HepG2 (cell line): ENCODE measurements at regions not wholly inside any gene's neighbourhood (a gene's known extent, or its start where the extent isn't known, plus 50 kb on each side); places are given as distances from the start of the nearest gene placed in this dataset.

Source experiments
- ATAC-seq: fragments of 200-7000 bp; cut with Tn5 transposase; 3 replicates; pipeline ENCODE4 v1.9.1; 2020; ENCODE audit warnings: mild to moderate bottlenecking, moderate library complexity
- BruUV-seq: library from RNA; stranded (reverse); fragments of 400-500 nt; replicated peaks from 2 replicates; lab custom pipeline; 2021; lab: Mats Ljungman, UMichigan
- CTCF ChIA-PET: fragments of 300-600 bp; formaldehyde crosslinking; extraction: SDS; loops from one replicate; lab custom pipeline; 2021; ENCODE audit warnings: low total read pairs, inconsistent platforms, low intra/inter-chr PET ratio; lab: Yijun Ruan, JAX
- POLR2A ChIA-PET: fragments of 350-600 bp; sonication (Branson Sonifier 250); formaldehyde crosslinking; loops from one replicate; lab custom pipeline; 2020; ENCODE audit warnings: antibody characterized with exemption, inconsistent platforms; lab: Yijun Ruan, JAX
- DNase-seq: peaks from one replicate; pipeline ENCODE4 v3.0.0-alpha.2; 2015; ENCODE audit warnings: low spot score
- FAIRE-seq: peaks from 3 replicates; lab custom pipeline; 2011; peaks lifted over from hg19 to GRCh38; lab: Jason Lieb, UNC
- H2AFZ ChIP-seq: one replicate; pipeline ENCODE4 v1.6.1; 2011; ENCODE audit warnings: low read length, inconsistent platforms
- H3K27ac ChIP-seq: fragments of 300-600 bp; 3 replicates; pipeline ENCODE4 v1.8.0; 2011; ENCODE audit warnings: mixed run types, mild to moderate bottlenecking, mixed read lengths, low read length, inconsistent platforms; ENCODE audit not compliant: insufficient read depth; ENCODE audit errors: extremely low read length
- H3K27me3 ChIP-seq, 2 experiments: fragments of 200-600 bp in 1 of 2; 2 replicates in 1 of 2; 3 replicates in 1 of 2; pipeline versions ENCODE4 v1.6.0 to v1.8.0; 2011; ENCODE audit warnings: low read length in 2 of 2, mild to moderate bottlenecking in 2 of 2, moderate library complexity in 2 of 2, inconsistent platforms in 1 of 2; ENCODE audit not compliant: insufficient read depth in 2 of 2, control insufficient read depth in 1 of 2
- H3K36me3 ChIP-seq, 2 experiments: fragments of 200-600 bp in 1 of 2; replicated peaks in 1 of 2; 2 replicates in 1 of 2; 3 replicates in 1 of 2; pipeline versions ENCODE4 v1.5.1 to v1.8.0; 2011; ENCODE audit warnings: low read length in 2 of 2, inconsistent platforms in 1 of 2; ENCODE audit not compliant: insufficient read depth in 2 of 2, control insufficient read depth in 1 of 2
- H3K4me1 ChIP-seq: 2 replicates; pipeline ENCODE4 v1.5.1; 2012; ENCODE audit warnings: low read length, inconsistent platforms; ENCODE audit not compliant: insufficient read depth
- H3K4me2 ChIP-seq: 2 replicates; pipeline ENCODE4 v1.6.0; 2011; ENCODE audit warnings: low read depth, low read length, inconsistent platforms
- H3K4me3 ChIP-seq, 3 experiments: fragments of 200-600 bp in 1 of 3; sonication (generic), shearing (Covaris generic) in 1 of 3; replicated peaks in 1 of 3; 2 replicates each; pipeline ENCODE4 v1.5.1; 2011 to 2016; ENCODE audit warnings: low read length in 3 of 3, inconsistent platforms in 2 of 3, low read depth in 2 of 3, mild to moderate bottlenecking in 2 of 3, control low read depth in 1 of 3, mixed read lengths in 1 of 3; ENCODE audit not compliant: insufficient read depth in 1 of 3
- H3K79me2 ChIP-seq: one replicate; pipeline ENCODE4 v1.6.1; 2011; ENCODE audit warnings: low read length, inconsistent platforms; ENCODE audit not compliant: insufficient read depth
- H3K9ac ChIP-seq: 2 replicates; pipeline ENCODE4 v1.6.0; 2011; ENCODE audit warnings: mild to moderate bottlenecking, low read depth, low read length, inconsistent platforms; ENCODE audit not compliant: insufficient read depth
- H3K9me3 ChIP-seq: 2 replicates; pipeline ENCODE4 v1.5.1; 2012; ENCODE audit warnings: mild to moderate bottlenecking, low read length
- H4K20me1 ChIP-seq: 2 replicates; pipeline ENCODE4 v1.6.0; 2011; ENCODE audit warnings: inconsistent platforms, mild to moderate bottlenecking, low read length, moderate library complexity; ENCODE audit not compliant: insufficient read depth
- ASH2L ChIP-seq: fragments of 300-600, 200-600 bp; sonication (generic); IDR thresholded peaks from 2 replicates; pipeline ENCODE4 v1.7.0; 2017; ENCODE audit warnings: low read depth, mild to moderate bottlenecking, moderate library complexity, mixed read lengths, low read length; ENCODE audit not compliant: insufficient read length
- HOXA3 ChIP-seq: sonication (generic); formaldehyde crosslinking; IDR thresholded peaks from 2 replicates; pipeline ENCODE4 v1.5.0; 2020; ENCODE audit warnings: missing genetic modification reagents
- NR2C2 ChIP-seq: sonication (generic); formaldehyde crosslinking; IDR thresholded peaks from 2 replicates; pipeline ENCODE4 v1.4.0; 2020; ENCODE audit warnings: missing genetic modification reagents, mild to moderate bottlenecking, moderate library complexity, borderline replicate concordance
- NR2F1 ChIP-seq, 2 experiments: fragments of 450-650 bp in 1 of 2; formaldehyde crosslinking in 1 of 2; IDR thresholded peaks; 2 replicates each; pipeline versions ENCODE4 v1.5.0 to v1.6.1; 2016 to 2020; ENCODE audit warnings: mild to moderate bottlenecking in 1 of 2, missing compliant biosample characterization in 1 of 2, missing genetic modification reagents in 1 of 2, moderate library complexity in 1 of 2
- REXO4 ChIP-seq: sonication (generic); formaldehyde crosslinking; IDR thresholded peaks from 2 replicates; pipeline ENCODE4 v1.8.0; 2022; ENCODE audit warnings: missing genetic modification reagents, mild to moderate bottlenecking, borderline replicate concordance
- ZBTB20 ChIP-seq: sonication (generic); formaldehyde crosslinking; IDR thresholded peaks from 2 replicates; pipeline ENCODE4 v1.8.1; 2023; ENCODE audit warnings: missing genetic modification reagents, low read depth, mild to moderate bottlenecking, borderline replicate concordance
- ZNF207 ChIP-seq: fragments of 450-650 bp; IDR thresholded peaks from 2 replicates; pipeline ENCODE4 v1.6.1; 2016; ENCODE audit warnings: antibody characterized with exemption, borderline replicate concordance
- ZNF562 ChIP-seq: sonication (generic); formaldehyde crosslinking; IDR thresholded peaks from 2 replicates; pipeline ENCODE4 v1.8.0; 2022; ENCODE audit warnings: missing genetic modification reagents, borderline replicate concordance
- WGBS: methylation state at CpG from one replicate; pipeline ENCODE4 v1.1.6; 2017; ENCODE audit warnings: low lambda C conversion rate; 5-methylcytosine and 5-hydroxymethylcytosine counted together
- in situ Hi-C: cut with HindIII; loops from 2 replicates; pipeline ENCODE4 v1.10.0; 2017; ENCODE audit warnings: low pct_unique_long_range_greater_than_20kb; ENCODE audit not compliant: extremely low pct_ligation_motif_present
- intact Hi-C: fragments of 100-400 bp; cut with micrococcal nuclease; formaldehyde crosslinking; loops from one replicate; pipeline ENCODE4 v1.10.0; 2022; ENCODE audit not compliant: unreplicated experiment
- TF ChIP-seq, protein P1 (sequence below): sonication (generic); formaldehyde crosslinking; IDR thresholded peaks from 2 replicates; pipeline ENCODE4 v1.5.1; 2020; ENCODE audit warnings: mild to moderate bottlenecking, missing genetic modification reagents, moderate library complexity
- TF ChIP-seq, protein P2 (sequence below): sonication (generic); formaldehyde crosslinking; IDR thresholded peaks from 2 replicates; pipeline ENCODE4 v1.4.0; 2020; ENCODE audit warnings: mild to moderate bottlenecking, missing genetic modification reagents
- TF ChIP-seq, protein P3 (sequence below): sonication (generic); formaldehyde crosslinking; IDR thresholded peaks from 2 replicates; pipeline ENCODE4 v1.4.0; 2020; ENCODE audit warnings: mild to moderate bottlenecking, missing genetic modification reagents

DNA sequence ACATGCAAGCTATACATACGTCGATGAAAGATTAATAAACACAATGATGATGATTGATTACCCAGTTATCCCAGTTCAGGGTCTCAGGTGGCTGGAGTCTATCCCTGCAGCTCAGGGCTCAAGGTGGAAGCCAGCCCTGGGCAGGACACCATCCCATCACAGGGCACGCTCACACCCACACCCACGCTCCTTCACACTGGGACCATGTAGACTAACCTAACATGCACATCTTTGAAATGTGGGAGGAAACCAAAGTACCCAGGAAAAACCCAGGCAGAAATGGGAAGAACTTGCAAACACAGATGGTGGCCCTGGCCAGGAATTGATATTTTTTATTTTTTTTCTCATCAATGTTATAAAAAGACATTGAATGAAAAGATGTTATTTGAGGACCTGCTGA, 151.4 kb upstream of the MCTP2 start:
- no peak overlapping the region for H3K9ac ChIP-seq
- no peak overlapping the region for H3K4me3 ChIP-seq
- BruUV-seq = no TSS peak
- H4K20me1 ChIP-seq = no peaks in the 10 kb centered on the region
- TF ChIP-seq, protein P1, sequence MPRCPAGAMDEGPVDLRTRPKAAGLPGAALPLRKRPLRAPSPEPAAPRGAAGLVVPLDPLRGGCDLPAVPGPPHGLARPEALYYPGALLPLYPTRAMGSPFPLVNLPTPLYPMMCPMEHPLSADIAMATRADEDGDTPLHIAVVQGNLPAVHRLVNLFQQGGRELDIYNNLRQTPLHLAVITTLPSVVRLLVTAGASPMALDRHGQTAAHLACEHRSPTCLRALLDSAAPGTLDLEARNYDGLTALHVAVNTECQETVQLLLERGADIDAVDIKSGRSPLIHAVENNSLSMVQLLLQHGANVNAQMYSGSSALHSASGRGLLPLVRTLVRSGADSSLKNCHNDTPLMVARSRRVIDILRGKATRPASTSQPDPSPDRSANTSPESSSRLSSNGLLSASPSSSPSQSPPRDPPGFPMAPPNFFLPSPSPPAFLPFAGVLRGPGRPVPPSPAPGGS (CRISPR knock-in tag) = no peak
- TF ChIP-seq ZBTB20 (CRISPR knock-in tag) (no peak), ZNF207 (no peak), ASH2L (no peak), REXO4 (no peak), HOXA3 (CRISPR knock-in tag) (no peak), NR2F1 (CRISPR knock-in tag; IDR thresholded peaks at IDR 0.05) (no peak), ZNF562 (CRISPR knock-in tag) (no peak), NR2C2 (CRISPR knock-in tag) (no peak)
- TF ChIP-seq, protein P2, sequence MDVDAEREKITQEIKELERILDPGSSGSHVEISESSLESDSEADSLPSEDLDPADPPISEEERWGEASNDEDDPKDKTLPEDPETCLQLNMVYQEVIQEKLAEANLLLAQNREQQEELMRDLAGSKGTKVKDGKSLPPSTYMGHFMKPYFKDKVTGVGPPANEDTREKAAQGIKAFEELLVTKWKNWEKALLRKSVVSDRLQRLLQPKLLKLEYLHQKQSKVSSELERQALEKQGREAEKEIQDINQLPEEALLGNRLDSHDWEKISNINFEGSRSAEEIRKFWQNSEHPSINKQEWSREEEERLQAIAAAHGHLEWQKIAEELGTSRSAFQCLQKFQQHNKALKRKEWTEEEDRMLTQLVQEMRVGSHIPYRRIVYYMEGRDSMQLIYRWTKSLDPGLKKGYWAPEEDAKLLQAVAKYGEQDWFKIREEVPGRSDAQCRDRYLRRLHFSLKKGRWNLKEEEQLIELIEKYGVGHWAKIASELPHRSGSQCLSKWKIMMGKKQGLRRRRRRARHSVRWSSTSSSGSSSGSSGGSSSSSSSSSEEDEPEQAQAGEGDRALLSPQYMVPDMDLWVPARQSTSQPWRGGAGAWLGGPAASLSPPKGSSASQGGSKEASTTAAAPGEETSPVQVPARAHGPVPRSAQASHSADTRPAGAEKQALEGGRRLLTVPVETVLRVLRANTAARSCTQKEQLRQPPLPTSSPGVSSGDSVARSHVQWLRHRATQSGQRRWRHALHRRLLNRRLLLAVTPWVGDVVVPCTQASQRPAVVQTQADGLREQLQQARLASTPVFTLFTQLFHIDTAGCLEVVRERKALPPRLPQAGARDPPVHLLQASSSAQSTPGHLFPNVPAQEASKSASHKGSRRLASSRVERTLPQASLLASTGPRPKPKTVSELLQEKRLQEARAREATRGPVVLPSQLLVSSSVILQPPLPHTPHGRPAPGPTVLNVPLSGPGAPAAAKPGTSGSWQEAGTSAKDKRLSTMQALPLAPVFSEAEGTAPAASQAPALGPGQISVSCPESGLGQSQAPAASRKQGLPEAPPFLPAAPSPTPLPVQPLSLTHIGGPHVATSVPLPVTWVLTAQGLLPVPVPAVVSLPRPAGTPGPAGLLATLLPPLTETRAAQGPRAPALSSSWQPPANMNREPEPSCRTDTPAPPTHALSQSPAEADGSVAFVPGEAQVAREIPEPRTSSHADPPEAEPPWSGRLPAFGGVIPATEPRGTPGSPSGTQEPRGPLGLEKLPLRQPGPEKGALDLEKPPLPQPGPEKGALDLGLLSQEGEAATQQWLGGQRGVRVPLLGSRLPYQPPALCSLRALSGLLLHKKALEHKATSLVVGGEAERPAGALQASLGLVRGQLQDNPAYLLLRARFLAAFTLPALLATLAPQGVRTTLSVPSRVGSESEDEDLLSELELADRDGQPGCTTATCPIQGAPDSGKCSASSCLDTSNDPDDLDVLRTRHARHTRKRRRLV = no peak
- TF ChIP-seq, protein P3, sequence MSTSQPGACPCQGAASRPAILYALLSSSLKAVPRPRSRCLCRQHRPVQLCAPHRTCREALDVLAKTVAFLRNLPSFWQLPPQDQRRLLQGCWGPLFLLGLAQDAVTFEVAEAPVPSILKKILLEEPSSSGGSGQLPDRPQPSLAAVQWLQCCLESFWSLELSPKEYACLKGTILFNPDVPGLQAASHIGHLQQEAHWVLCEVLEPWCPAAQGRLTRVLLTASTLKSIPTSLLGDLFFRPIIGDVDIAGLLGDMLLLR (CRISPR knock-in tag) = no peak
- H3K9me3 ChIP-seq = no peaks in the 10 kb centered on the region
- ChIA-PET CTCF (no interaction called here), POLR2A (no interaction called here)
- H3K79me2 ChIP-seq = no peaks in the 10 kb centered on the region
- in situ Hi-C loops (no loop called here), intact Hi-C loops (no loop called here)
- no peak for DNase-seq
- peaks cover 0 to 14% of the 10 kb centered on the region in 2 experiments; a peak in 2 of 5 replicates for H3K27me3 ChIP-seq
- no peak overlapping the region for H3K27ac ChIP-seq
- H3K36me3 ChIP-seq = no peaks in the 10 kb centered on the region
- no peaks in the 10 kb centered on the region for H3K4me1 ChIP-seq
- no peak for FAIRE-seq
- no peak for ATAC-seq
- WGBS = 15% methylated on average over 4 of the region's 4 CpGs
- H2AFZ ChIP-seq = no peak overlapping the region
- H3K4me2 ChIP-seq = no peak overlapping the region
